Renal cortical epithelial cell (primary cell): ENCODE measurements at regions not wholly inside any gene's neighbourhood (a gene's known extent, or its start where the extent isn't known, plus 50 kb on each side); places are given as distances from the start of the nearest gene placed in this dataset.

Source experiments
- DNase-seq: peaks from one replicate; pipeline ENCODE4 v3.0.0-alpha.2; 2011; ENCODE audit warnings: low read depth

DNA sequence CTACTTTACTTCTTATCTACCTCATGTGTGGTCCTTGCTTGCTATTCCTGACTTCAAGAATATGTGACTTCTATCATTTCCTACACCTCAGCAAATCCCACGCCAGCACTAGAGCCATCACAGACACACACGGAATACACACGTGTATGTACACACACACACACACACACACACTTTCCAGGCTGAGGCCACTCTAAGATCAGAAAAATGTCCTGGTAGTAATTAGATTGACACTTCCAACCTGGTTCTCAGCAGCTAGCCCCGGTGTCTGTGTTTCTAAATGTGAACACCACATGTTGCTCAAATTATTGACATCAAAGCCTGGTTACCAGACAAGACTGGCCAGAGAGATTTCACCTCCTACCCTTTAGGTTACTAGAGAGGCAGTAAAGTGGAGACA, 54.1 kb upstream of the SASH1 start:
- no peak for DNase-seq

GRCh38 chr6:148289153-148289552, 53.5 kb upstream of the SASH1 start:
- no peak for DNase-seq

DNA sequence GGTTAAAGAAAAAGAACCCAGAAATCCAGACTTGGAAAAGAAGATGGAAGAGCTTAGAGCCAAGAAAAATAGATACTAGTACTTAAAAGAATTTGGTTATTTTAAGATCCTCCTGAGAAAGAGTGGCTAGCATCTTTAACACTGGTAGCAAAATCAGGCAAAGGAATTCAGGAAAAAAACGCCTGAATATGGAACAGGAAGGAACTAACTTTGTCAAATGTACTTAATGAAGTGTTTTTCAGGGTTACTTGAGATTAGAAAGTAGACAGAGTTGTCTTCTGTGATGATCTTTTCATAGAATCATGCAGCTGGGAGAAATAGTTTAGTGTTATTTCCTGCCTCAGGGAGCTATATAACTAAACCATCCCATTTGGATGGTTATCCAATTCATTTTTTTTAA, 50.8 kb upstream of the SASH1 start:
- no peak for DNase-seq
